HG03108 (cell line): ENCODE measurements at regions not wholly inside any gene's neighbourhood (a gene's known extent, or its start where the extent isn't known, plus 50 kb on each side); places are given as distances from the start of the nearest gene placed in this dataset.

Experiments used
- ATAC-seq: cut with Tn5 transposase; IDR thresholded peaks from one replicate; pipeline ENCODE4 v1.9.1; 2021; ENCODE audit warnings: moderate library complexity; ENCODE audit not compliant: unreplicated experiment

DNA sequence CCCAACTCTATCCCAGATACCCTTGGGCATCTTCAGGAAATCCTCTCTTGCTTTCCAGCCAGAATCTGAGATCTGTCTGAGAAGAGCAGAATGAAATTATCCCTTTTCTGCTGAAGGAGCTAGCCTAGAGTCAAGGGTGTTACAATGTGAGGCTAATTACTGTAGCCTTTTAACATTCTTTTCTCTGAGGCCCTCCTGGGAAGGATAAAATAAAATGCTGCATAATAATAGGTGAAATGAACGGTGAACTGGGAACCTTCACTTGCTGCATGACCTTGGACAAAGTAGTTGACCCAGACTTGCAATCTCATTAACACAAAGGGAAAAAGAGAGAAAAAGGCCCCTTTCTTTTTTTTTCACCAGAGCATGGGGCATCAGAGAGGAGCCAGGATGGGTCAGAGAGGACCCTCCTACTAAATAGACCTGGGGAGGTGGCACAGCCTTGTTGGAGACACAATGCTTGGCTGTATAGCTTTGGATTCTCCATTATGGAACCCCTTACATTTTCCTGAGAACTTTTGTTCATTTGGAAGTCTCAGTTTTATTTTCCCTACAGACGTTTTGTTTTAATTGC lies 137.0 kb upstream of the LIPC start:
- ATAC-seq, result no peak

- no peak for ATAC-seq
Measured at GRCh38 chr15:58295637-58296215, 136.1 kb upstream of the LIPC start.

GRCh38 chr15:58296276-58296675 lies 135.5 kb upstream of the LIPC start:
- ATAC-seq, result no peak

- no peak for ATAC-seq
Measured at GRCh38 chr15:58297639-58298038, 134.2 kb upstream of the LIPC start.

GRCh38 chr15:58298879-58299850 lies 132.6 kb upstream of the LIPC start:
- no peak for ATAC-seq

- ATAC-seq, result no peak
Measured at GRCh38 chr15:58302832-58303231, 129.0 kb upstream of the LIPC start.

GRCh38 chr15:58303236-58303635 lies 128.6 kb upstream of the LIPC start:
- no peak for ATAC-seq

DNA sequence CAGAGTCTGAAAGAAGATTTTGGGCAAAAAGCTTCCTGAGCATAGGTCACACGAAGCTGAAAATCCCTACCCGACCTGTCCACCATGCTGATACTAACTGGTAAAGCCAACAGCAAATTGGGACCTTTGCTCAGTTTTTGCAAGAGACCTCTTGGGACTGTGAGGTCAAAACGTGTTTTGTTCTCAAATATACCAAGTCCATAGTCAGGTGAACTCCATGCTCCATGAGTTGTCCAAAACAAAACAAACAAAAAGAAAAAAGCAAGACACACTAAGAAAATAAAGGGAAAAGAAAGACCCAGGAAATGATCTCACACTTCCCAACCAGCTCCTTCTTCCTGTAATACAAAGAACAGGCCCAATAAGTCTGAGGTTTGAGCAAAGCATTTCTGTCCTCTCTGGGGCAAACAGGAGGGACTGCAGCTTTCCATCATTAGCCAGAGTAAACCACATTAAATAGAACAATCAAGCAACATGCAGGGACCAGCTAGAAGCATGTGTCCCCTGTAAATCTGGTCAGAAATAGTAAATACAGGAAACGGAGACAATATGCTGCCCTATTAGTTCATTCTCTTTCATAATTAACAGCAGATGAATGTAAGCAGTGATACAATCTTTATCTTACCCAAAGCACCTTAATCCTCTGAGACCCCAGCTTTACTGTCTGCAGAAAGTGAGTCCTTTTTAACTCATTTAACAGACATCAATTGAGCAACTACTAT lies 125.0 kb upstream of the LIPC start:
- no peak for ATAC-seq

DNA sequence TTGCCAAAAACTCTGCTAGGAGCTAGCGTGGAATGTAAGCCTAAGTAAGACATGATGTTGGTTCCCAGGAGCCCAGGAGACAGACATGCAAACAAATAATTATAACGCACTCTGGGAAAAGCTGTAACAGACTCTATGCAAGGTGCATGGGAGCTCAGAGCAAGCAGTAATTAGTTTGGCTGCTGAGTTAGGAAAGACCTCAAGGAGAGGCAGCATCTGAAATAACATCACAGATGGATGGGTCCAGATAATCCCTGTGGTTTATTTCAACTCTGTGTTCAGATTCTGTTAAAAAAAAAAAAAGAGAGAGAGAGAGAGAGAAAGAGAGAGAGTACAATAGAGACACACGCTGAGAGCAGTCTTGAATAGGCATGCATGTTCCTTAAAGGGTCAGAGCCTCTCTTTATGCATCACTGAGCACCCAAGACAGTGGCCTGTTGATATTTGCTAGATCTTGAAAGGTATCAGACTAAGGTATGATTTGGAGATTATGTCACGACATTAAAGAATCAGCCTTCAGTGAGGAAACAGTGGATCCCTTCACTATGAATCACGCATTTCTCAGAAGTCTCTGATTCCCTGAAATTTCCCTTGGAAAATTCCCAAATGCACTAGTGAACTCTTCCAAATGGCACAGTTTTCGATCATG lies 124.4 kb upstream of the LIPC start:
- ATAC-seq, result no peak

- no peak for ATAC-seq
Measured at GRCh38 chr15:58308742-58309355, 122.9 kb upstream of the LIPC start.

DNA sequence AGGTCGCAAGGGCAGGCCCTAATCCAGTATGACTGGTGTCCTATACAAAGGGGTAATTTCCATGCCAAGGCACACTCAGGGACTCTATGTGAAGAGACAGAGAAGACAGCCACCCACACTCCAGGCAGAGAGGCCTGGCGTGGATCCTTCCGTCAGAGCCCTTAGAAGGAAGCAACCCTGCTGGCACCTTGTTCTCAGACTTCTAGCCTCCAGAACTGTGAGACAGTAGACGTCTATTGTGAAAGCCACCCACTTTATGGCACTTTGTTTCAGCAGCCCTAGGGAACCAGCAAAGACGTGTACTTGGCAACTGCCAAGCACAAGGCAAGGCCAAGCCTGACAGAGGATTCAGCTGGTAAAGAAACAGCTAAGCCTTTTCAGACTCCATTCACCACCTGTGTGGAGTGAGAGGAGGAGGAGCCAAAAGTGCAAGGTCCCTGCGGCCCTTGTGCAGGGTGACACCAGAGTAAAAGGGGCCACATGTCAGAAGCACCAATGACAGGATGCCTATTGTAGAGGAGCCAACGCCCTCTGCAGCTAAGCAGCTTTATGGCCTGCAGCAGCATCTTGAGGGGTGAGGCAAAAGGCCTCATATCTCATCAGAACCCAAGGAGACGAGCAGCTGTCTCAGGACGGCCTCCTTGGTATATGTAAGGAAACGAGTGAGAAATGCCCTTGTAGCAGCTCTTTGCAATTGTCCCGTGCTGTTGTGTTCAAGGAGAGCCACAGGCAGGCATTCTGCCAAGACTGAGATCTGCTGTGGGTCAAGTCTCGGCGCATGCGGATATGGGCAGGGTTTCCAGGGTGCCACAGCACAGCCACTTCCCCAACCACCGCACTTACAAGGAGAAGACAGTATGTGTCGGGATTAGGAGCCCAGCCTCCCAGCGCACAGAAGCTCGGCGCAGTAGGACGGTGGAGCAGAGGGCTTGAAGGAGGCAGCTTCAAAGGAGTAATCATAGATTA lies 121.5 kb upstream of the LIPC start:
- ATAC-seq, result no peak

DNA sequence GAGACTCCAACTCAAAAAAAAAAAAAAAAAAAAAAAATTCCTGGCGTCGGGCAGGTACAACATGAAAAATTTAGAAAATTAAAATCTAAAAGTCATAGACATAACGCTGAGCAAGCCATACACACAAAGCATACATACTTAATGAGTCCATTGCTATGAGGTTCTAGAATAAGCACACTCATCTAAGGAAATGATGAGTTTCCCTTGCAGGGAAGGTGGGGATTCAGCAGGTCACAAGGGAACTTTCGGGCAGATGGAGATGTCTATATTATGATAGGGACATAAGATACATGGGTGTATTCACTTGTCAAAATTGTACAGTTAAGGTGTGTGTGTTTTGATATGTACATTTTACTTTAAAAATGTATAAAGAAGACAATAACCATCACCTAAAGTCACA lies 120.2 kb upstream of the LIPC start:
- no peak for ATAC-seq

DNA sequence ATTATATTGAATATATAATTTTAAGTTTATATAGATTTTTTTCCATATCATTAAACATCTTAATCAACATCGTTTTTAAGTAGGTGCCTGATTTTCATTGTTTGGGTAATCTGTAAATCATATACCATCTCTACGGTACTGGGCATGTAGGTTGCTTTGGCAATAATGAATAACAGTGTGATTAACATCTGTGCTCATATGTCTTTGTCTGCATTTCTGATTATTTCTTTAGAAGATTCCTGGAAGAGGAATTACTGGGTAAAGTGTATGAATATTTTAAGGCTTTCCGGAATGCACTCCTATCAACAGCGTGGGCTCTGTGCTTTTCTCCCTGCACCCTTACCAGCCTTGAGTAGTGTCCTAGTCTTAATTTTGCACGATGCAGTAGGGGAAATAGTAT lies 119.8 kb upstream of the LIPC start:
- no peak for ATAC-seq

- no peak for ATAC-seq
Measured at GRCh38 chr15:58313304-58313703, 118.5 kb upstream of the LIPC start.

- ATAC-seq, result no peak
Measured at GRCh38 chr15:58313810-58314592, 117.8 kb upstream of the LIPC start.

- ATAC-seq, result no peak
Measured at GRCh38 chr15:58314593-58315216, 117.1 kb upstream of the LIPC start.

DNA sequence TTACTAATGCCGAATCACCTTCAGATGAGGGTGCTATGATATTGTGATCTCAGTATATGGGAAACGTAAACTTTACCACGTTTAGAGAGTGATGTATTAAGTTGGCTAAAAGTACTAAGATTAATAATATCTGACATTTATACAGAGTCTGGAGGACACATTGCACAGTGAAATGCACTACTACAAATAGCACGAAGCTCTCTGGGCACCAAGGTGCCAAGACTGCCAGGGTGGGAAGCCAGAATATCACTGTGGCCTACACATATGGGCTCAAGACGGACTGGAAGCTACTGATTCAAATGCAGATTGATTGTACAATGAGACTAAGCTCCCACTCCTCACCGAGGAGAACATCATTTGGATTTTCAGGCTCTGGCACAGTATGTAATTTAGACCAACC lies 113.3 kb upstream of the LIPC start:
- no peak for ATAC-seq

- ATAC-seq, result no peak
Measured at GRCh38 chr15:58321034-58321433, 110.8 kb upstream of the LIPC start.
